ENCODE measurements at regions not wholly inside any gene's neighbourhood (a gene's known extent, or its start where the extent isn't known, plus 50 kb on each side); places are given as distances from the start of the nearest gene placed in this dataset.

GRCh38 chr5:57413145-57413544 lies 69.5 kb downstream of the ACTBL2 start:
- Histone ChIP-seq H3F3A (ENCODE audit: insufficient read depth, low read length) (no peaks in the 10 kb centered on the region), H3K4me1 (ENCODE audit: low read length) (no peaks in the 10 kb centered on the region), H3K9me3 (replicated peaks; ENCODE audit: insufficient read depth, low read length) (no peaks in the 10 kb centered on the region), H3K27me3 (replicated peaks; ENCODE audit: insufficient read depth, low read length) (no peaks in the 10 kb centered on the region), H3K4me3 (ENCODE audit: low read length) (no peak overlapping the region), H4K20me1 (ENCODE audit: insufficient read depth, low read length) (no peaks in the 10 kb centered on the region), H3K9me2 (replicated peaks; ENCODE audit: insufficient read depth, low read length) (no peaks in the 10 kb centered on the region), H3K4me2 (ENCODE audit: low read depth, low read length) (no peak overlapping the region), H2AFZ (ENCODE audit: low read length) (no peak overlapping the region), H3K9ac (ENCODE audit: low read length) (no peak overlapping the region), H3K36me3 (replicated peaks; ENCODE audit: insufficient read depth, low read length) (no peaks in the 10 kb centered on the region), H3K79me2 (ENCODE audit: low read length) (no peaks in the 10 kb centered on the region), H3K27ac (ENCODE audit: low read length) (no peak overlapping the region)
- DNase-seq = no peak
- TF ChIP-seq CTCF (IDR thresholded peaks at IDR 0.05; ENCODE audit: low read length) (no peak), EZH2phosphoT487 (IDR thresholded peaks at IDR 0.05; ENCODE audit: low read length) (no peak), EZH2 (optimal IDR thresholded peaks at IDR 0.05; ENCODE audit: low read depth, low read length) (no peak)

GRCh38 chr5:57412680-57413079 lies 69.9 kb downstream of the ACTBL2 start:
- Histone ChIP-seq H3K4me2 (ENCODE audit: low read depth, low read length) (no peak overlapping the region), H3K27me3 (replicated peaks; ENCODE audit: insufficient read depth, low read length) (no peaks in the 10 kb centered on the region), H3K4me3 (ENCODE audit: low read length) (no peak overlapping the region), H3K79me2 (ENCODE audit: low read length) (no peaks in the 10 kb centered on the region), H2AFZ (ENCODE audit: low read length) (no peak overlapping the region), H4K20me1 (ENCODE audit: insufficient read depth, low read length) (no peaks in the 10 kb centered on the region), H3K4me1 (ENCODE audit: low read length) (no peaks in the 10 kb centered on the region), H3K9ac (ENCODE audit: low read length) (no peak overlapping the region), H3F3A (ENCODE audit: insufficient read depth, low read length) (no peaks in the 10 kb centered on the region), H3K9me2 (replicated peaks; ENCODE audit: insufficient read depth, low read length) (no peaks in the 10 kb centered on the region), H3K36me3 (replicated peaks; ENCODE audit: insufficient read depth, low read length) (no peaks in the 10 kb centered on the region), H3K9me3 (replicated peaks; ENCODE audit: insufficient read depth, low read length) (no peaks in the 10 kb centered on the region), H3K27ac (ENCODE audit: low read length) (no peak overlapping the region)
- TF ChIP-seq EZH2phosphoT487 (IDR thresholded peaks at IDR 0.05; ENCODE audit: low read length) (no peak), CTCF (IDR thresholded peaks at IDR 0.05; ENCODE audit: low read length) (no peak), EZH2 (optimal IDR thresholded peaks at IDR 0.05; ENCODE audit: low read depth, low read length) (no peak)
- no peak for DNase-seq

- Histone ChIP-seq H2AFZ (ENCODE audit: low read length) (no peak overlapping the region), H3K9ac (ENCODE audit: low read length) (no peak overlapping the region), H3K36me3 (replicated peaks; ENCODE audit: insufficient read depth, low read length) (no peaks in the 10 kb centered on the region), H3K27ac (ENCODE audit: low read length) (no peak overlapping the region), H3K4me3 (ENCODE audit: low read length) (no peak overlapping the region), H3K9me2 (replicated peaks; ENCODE audit: insufficient read depth, low read length) (no peaks in the 10 kb centered on the region), H3K4me2 (ENCODE audit: low read depth, low read length) (no peak overlapping the region), H3F3A (ENCODE audit: insufficient read depth, low read length) (no peaks in the 10 kb centered on the region), H3K79me2 (ENCODE audit: low read length) (no peaks in the 10 kb centered on the region), H3K9me3 (replicated peaks; ENCODE audit: insufficient read depth, low read length) (no peaks in the 10 kb centered on the region), H4K20me1 (ENCODE audit: insufficient read depth, low read length) (no peaks in the 10 kb centered on the region), H3K27me3 (replicated peaks; ENCODE audit: insufficient read depth, low read length) (no peaks in the 10 kb centered on the region), H3K4me1 (ENCODE audit: low read length) (no peaks in the 10 kb centered on the region)
- DNase-seq = no peak
- TF ChIP-seq CTCF (IDR thresholded peaks at IDR 0.05; ENCODE audit: low read length) = no peak
- no peak for TF ChIP-seq EZH2phosphoT487 (IDR thresholded peaks at IDR 0.05; ENCODE audit: low read length)
- no peak for TF ChIP-seq EZH2 (optimal IDR thresholded peaks at IDR 0.05; ENCODE audit: low read depth, low read length)
Observed at GRCh38 chr5:57411982-57412381, 70.6 kb downstream of the ACTBL2 start.

Data from MM.1S (cell line).